Stomach (tissue), 4 donors: ENCODE measurements at regions not wholly inside any gene's neighbourhood (a gene's known extent, or its start where the extent isn't known, plus 50 kb on each side); places are given as distances from the start of the nearest gene placed in this dataset.

Experiments used
- EP300 ChIP-seq: sonication (generic); formaldehyde crosslinking; IDR thresholded peaks from one replicate; pipeline ENCODE4 v1.6.1; 2017; ENCODE audit warnings: antibody characterized with exemption
- POLR2A ChIP-seq, 4 donors: fragments of 450-650 bp; IDR thresholded peaks; one replicate each; pipeline ENCODE4 v1.6.1; 2016; ENCODE audit warnings: antibody characterized with exemption in 4 of 4, control low read depth in 2 of 4, mild to moderate bottlenecking in 1 of 4, moderate library complexity in 1 of 4
- POLR2AphosphoS5 ChIP-seq, 3 donors: sonication (generic); formaldehyde crosslinking; IDR thresholded peaks; one replicate each; pipeline ENCODE4 v1.6.1; 2016; ENCODE audit warnings: antibody characterized with exemption in 3 of 3
- TF ChIP-seq, protein P1 (sequence below), 7 experiments: fragments of 450-650 bp in 4 of 7; fragments of 200-600 bp in 3 of 7; sonication (generic) in 3 of 7; IDR thresholded peaks; one replicate each; pipeline ENCODE4 v1.5.1; 2016 to 2019; ENCODE audit warnings: antibody characterized with exemption in 7 of 7, control low read depth in 2 of 7, mild to moderate bottlenecking in 1 of 7

DNA sequence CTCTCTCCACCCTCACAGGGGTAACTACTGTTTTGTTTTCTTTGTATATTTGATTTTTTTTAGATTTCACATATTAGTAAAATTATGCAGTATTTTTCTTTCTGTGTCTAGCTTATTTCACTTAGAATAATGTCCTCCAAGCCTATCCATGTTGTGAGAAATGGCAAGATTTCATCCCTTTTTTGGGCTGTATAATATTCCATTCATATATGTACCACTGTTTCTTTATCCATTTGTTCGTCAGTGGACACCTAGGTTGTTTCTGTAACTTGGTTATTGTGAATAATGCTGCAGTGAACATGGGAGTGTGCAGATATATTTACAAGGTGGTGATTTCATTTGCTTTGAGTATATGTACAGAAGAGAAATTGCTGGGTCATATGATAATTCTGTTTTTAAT is 144.0 kb upstream of the CHD1 start:
- TF ChIP-seq POLR2A (IDR thresholded peaks at IDR 0.05) (no peak), POLR2AphosphoS5 (IDR thresholded peaks at IDR 0.05) (no peak), EP300 (no peak)
- TF ChIP-seq, protein P1, sequence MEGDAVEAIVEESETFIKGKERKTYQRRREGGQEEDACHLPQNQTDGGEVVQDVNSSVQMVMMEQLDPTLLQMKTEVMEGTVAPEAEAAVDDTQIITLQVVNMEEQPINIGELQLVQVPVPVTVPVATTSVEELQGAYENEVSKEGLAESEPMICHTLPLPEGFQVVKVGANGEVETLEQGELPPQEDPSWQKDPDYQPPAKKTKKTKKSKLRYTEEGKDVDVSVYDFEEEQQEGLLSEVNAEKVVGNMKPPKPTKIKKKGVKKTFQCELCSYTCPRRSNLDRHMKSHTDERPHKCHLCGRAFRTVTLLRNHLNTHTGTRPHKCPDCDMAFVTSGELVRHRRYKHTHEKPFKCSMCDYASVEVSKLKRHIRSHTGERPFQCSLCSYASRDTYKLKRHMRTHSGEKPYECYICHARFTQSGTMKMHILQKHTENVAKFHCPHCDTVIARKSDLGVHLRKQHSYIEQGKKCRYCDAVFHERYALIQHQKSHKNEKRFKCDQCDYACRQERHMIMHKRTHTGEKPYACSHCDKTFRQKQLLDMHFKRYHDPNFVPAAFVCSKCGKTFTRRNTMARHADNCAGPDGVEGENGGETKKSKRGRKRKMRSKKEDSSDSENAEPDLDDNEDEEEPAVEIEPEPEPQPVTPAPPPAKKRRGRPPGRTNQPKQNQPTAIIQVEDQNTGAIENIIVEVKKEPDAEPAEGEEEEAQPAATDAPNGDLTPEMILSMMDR (IDR thresholded peaks at IDR 0.05) = no peak
